ENCODE measurements at regions not wholly inside any gene's neighbourhood (a gene's known extent, or its start where the extent isn't known, plus 50 kb on each side); places are given as distances from the start of the nearest gene placed in this dataset.

DNA sequence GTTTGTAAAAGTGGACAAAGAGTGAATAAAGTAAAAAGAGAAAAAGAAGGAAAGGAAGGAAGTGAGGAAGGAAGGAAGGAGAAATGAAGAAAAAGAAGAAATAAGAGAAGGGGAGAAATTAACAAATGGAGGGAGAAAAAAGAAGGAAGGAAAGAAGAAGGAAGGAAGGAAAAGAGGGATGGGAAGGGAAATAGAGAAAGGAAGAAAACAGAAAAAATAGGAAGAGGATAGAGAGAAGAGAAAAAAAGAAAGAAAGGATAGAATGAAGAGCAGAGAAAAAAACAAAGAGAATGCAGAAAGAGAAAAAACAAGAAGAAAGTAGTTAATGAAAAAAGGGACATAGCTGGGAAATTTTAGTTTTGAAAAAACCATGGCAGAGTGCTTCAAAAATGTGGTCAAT lies 361.8 kb downstream of the EPHA7 start:
- TF ChIP-seq SP1 (IDR thresholded peaks at IDR 0.05; ENCODE audit: low read depth, low read length) (no peak), EP300 (IDR thresholded peaks at IDR 0.05; ENCODE audit: borderline replicate concordance in 1 of 2, low read depth in 2 of 2, low read length in 2 of 2) (no peak)
- TF ChIP-seq, protein P1, sequence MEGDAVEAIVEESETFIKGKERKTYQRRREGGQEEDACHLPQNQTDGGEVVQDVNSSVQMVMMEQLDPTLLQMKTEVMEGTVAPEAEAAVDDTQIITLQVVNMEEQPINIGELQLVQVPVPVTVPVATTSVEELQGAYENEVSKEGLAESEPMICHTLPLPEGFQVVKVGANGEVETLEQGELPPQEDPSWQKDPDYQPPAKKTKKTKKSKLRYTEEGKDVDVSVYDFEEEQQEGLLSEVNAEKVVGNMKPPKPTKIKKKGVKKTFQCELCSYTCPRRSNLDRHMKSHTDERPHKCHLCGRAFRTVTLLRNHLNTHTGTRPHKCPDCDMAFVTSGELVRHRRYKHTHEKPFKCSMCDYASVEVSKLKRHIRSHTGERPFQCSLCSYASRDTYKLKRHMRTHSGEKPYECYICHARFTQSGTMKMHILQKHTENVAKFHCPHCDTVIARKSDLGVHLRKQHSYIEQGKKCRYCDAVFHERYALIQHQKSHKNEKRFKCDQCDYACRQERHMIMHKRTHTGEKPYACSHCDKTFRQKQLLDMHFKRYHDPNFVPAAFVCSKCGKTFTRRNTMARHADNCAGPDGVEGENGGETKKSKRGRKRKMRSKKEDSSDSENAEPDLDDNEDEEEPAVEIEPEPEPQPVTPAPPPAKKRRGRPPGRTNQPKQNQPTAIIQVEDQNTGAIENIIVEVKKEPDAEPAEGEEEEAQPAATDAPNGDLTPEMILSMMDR (IDR thresholded peaks at IDR 0.05; ENCODE audit: control extremely low read depth in 1 of 3, insufficient read depth in 1 of 3, low read depth in 1 of 3, low read length in 3 of 3): no peak

Measured in H1 (cell line).